ENCODE measurements at regions not wholly inside any gene's neighbourhood (a gene's known extent, or its start where the extent isn't known, plus 50 kb on each side); places are given as distances from the start of the nearest gene placed in this dataset.

DNA sequence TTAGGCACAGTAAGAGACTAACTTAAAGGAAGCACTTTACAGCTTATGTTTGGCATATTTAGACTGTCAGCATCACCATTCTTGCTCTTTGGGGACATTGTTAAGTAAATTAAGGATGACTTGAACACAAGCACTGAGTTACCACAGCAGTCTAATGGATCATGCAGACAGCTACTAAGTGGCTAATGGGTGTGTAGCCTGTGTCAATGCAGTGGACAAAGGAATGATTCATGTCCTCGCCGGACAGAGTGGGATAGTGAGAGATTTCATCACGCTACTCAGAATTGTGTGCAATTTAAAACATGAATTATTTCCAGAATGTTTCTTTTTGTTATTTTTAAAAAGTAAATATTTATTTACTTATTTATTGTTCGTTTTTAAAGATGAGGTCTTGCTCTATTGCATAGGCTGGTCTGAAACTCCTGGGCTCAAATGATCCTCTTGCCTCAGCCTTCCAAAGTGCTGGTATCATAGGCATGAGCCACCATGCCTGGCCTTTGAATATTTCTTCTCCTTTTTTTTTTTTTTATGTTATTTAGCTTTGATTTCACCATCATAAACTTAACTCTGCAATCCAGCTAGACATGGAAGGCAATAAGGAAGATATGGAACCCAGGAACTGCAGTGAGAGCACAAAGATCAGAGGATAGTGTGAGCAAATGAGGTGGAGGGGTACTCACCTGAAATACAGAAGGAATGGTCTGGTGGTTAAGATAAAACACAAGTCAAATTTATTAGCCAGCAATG is 53.0 kb upstream of the KLF4 start:
- no peak for DNase-seq (ENCODE audit: low read depth in 6 of 9, low spot score in 9 of 9)
- no peak overlapping the region for H3K4me3 ChIP-seq (ENCODE audit: low read length in 2 of 2)
- no peaks in the 10 kb centered on the region for H3K4me1 ChIP-seq (ENCODE audit: control insufficient read depth in 2 of 2, insufficient read depth in 2 of 2, low read length in 2 of 2)
- 91% methylated on average over 4 of the region's 4 CpGs for WGBS
- H3K36me3 ChIP-seq (ENCODE audit: control insufficient read depth in 2 of 2, insufficient read depth in 2 of 2, low read length in 1 of 2) = no peaks in the 10 kb centered on the region
- no peaks in the 10 kb centered on the region for H3K27me3 ChIP-seq (ENCODE audit: control insufficient read depth in 2 of 2, insufficient read depth in 1 of 2, low read length in 1 of 2)
- no peak overlapping the region for H3K27ac ChIP-seq (ENCODE audit: low read depth in 1 of 2, low read length in 1 of 2)
- no peaks in the 10 kb centered on the region for H3K9me3 ChIP-seq (ENCODE audit: control insufficient read depth in 2 of 2, insufficient read depth in 1 of 2, low read length in 1 of 2)

- H3K27me3 ChIP-seq (ENCODE audit: control insufficient read depth in 2 of 2, insufficient read depth in 1 of 2, low read length in 1 of 2) = no peaks in the 10 kb centered on the region
- H3K4me1 ChIP-seq (ENCODE audit: control insufficient read depth in 2 of 2, insufficient read depth in 2 of 2, low read length in 2 of 2) = no peaks in the 10 kb centered on the region
- no peak overlapping the region for H3K27ac ChIP-seq (ENCODE audit: low read depth in 1 of 2, low read length in 1 of 2)
- H3K4me3 ChIP-seq (ENCODE audit: low read length in 2 of 2) = no peak overlapping the region
- H3K9me3 ChIP-seq (ENCODE audit: control insufficient read depth in 2 of 2, insufficient read depth in 1 of 2, low read length in 1 of 2) = no peaks in the 10 kb centered on the region
- 94% methylated on average over 2 of the region's 2 CpGs for WGBS
- peak in 1 of 9 donors; percentile 1 for DNase-seq (ENCODE audit: low read depth in 6 of 9, low spot score in 9 of 9)
- H3K36me3 ChIP-seq (ENCODE audit: control insufficient read depth in 2 of 2, insufficient read depth in 2 of 2, low read length in 1 of 2) = no peaks in the 10 kb centered on the region
Measured at GRCh38 chr9:107541523-107541922, 52.0 kb upstream of the KLF4 start.

GRCh38 chr9:107540164-107540561 is 50.6 kb upstream of the KLF4 start:
- H3K4me1 ChIP-seq (ENCODE audit: control insufficient read depth in 2 of 2, insufficient read depth in 2 of 2, low read length in 2 of 2) = no peaks in the 10 kb centered on the region
- H3K36me3 ChIP-seq (ENCODE audit: control insufficient read depth in 2 of 2, insufficient read depth in 2 of 2, low read length in 1 of 2) = no peaks in the 10 kb centered on the region
- H3K4me3 ChIP-seq (ENCODE audit: low read length in 2 of 2) = no peak overlapping the region
- WGBS = 81% methylated on average over 1 of the region's 1 CpG
- no peaks in the 10 kb centered on the region for H3K9me3 ChIP-seq (ENCODE audit: control insufficient read depth in 2 of 2, insufficient read depth in 1 of 2, low read length in 1 of 2)
- no peaks in the 10 kb centered on the region for H3K27me3 ChIP-seq (ENCODE audit: control insufficient read depth in 2 of 2, insufficient read depth in 1 of 2, low read length in 1 of 2)
- DNase-seq (ENCODE audit: low read depth in 6 of 9, low spot score in 9 of 9) = no peak
- no peak overlapping the region for H3K27ac ChIP-seq (ENCODE audit: low read depth in 1 of 2, low read length in 1 of 2)

GRCh38 chr9:107539427-107540163 is 50.0 kb upstream of the KLF4 start:
- H3K36me3 ChIP-seq (ENCODE audit: control insufficient read depth in 2 of 2, insufficient read depth in 2 of 2, low read length in 1 of 2) = no peaks in the 10 kb centered on the region
- no peaks in the 10 kb centered on the region for H3K9me3 ChIP-seq (ENCODE audit: control insufficient read depth in 2 of 2, insufficient read depth in 1 of 2, low read length in 1 of 2)
- no peak for DNase-seq (ENCODE audit: low read depth in 6 of 9, low spot score in 9 of 9)
- no peaks in the 10 kb centered on the region for H3K27me3 ChIP-seq (ENCODE audit: control insufficient read depth in 2 of 2, insufficient read depth in 1 of 2, low read length in 1 of 2)
- H3K4me3 ChIP-seq (ENCODE audit: low read length in 2 of 2) = no peak overlapping the region
- H3K4me1 ChIP-seq (ENCODE audit: control insufficient read depth in 2 of 2, insufficient read depth in 2 of 2, low read length in 2 of 2) = no peaks in the 10 kb centered on the region
- WGBS = 89% methylated on average over 10 of the region's 10 CpGs
- H3K27ac ChIP-seq (ENCODE audit: low read depth in 1 of 2, low read length in 1 of 2) = no peak overlapping the region
